ENCODE measurements at regions not wholly inside any gene's neighbourhood (a gene's known extent, or its start where the extent isn't known, plus 50 kb on each side); places are given as distances from the start of the nearest gene placed in this dataset.

DNA sequence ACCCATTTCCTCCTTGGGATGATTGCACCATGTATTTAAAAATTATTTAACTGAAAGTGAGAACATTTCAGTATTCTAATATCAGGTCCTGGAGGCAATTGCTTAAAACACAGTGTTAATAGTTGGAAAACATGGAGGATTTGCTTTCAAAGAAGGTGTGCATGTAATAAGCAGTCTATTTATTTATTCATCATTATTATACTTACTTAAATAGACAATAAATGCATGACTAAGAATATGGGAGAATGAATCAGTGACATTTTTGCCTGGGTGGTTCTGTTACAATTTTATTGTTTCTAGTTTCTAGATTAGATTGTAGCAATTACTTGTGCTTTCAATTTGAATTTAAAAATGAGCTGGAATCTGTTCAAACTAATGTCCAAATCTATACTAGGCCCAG is 145.5 kb downstream of the AREG start:
- TF ChIP-seq, protein P1, sequence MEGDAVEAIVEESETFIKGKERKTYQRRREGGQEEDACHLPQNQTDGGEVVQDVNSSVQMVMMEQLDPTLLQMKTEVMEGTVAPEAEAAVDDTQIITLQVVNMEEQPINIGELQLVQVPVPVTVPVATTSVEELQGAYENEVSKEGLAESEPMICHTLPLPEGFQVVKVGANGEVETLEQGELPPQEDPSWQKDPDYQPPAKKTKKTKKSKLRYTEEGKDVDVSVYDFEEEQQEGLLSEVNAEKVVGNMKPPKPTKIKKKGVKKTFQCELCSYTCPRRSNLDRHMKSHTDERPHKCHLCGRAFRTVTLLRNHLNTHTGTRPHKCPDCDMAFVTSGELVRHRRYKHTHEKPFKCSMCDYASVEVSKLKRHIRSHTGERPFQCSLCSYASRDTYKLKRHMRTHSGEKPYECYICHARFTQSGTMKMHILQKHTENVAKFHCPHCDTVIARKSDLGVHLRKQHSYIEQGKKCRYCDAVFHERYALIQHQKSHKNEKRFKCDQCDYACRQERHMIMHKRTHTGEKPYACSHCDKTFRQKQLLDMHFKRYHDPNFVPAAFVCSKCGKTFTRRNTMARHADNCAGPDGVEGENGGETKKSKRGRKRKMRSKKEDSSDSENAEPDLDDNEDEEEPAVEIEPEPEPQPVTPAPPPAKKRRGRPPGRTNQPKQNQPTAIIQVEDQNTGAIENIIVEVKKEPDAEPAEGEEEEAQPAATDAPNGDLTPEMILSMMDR (IDR thresholded peaks at IDR 0.05; ENCODE audit: low read depth, low read length, poor library complexity, severe bottlenecking) = no peak
- no peak for TF ChIP-seq EZH2phosphoT487 (IDR thresholded peaks at IDR 0.05; ENCODE audit: borderline replicate concordance, low read length)
